Keratinocyte (primary cell): ENCODE measurements at regions not wholly inside any gene's neighbourhood (a gene's known extent, or its start where the extent isn't known, plus 50 kb on each side); places are given as distances from the start of the nearest gene placed in this dataset.

Experiments
- DNase-seq: peaks from one replicate; pipeline ENCODE4 v3.0.0-alpha.2; 2011; ENCODE audit warnings: low read depth, missing footprints, low spot score
- FAIRE-seq: peaks from 2 replicates; lab custom pipeline; 2011; peaks lifted over from hg19 to GRCh38; lab: Jason Lieb, UNC
- H2AFZ ChIP-seq: 2 replicates; pipeline ENCODE4 v1.6.0; 2012; ENCODE audit warnings: low read length, control low read depth, inconsistent platforms; ENCODE audit not compliant: control insufficient read depth
- H3K27ac ChIP-seq: 2 replicates; pipeline ENCODE4 v1.5.1; 2011; ENCODE audit warnings: low read length; ENCODE audit not compliant: control insufficient read depth, insufficient read depth
- H3K27me3 ChIP-seq: 3 replicates; pipeline ENCODE4 v1.6.0; 2011; ENCODE audit warnings: low read length; ENCODE audit not compliant: control insufficient read depth, insufficient read depth; ENCODE audit errors: extremely low read depth
- H3K36me3 ChIP-seq, 2 experiments: 2 replicates in 1 of 2; 3 replicates in 1 of 2; pipeline ENCODE4 v1.5.1; 2011; ENCODE audit warnings: low read length in 2 of 2, mild to moderate bottlenecking in 1 of 2; ENCODE audit not compliant: control insufficient read depth in 2 of 2, insufficient read depth in 2 of 2; ENCODE audit errors: extremely low read depth in 1 of 2
- H3K4me1 ChIP-seq: 3 replicates; pipeline ENCODE4 v1.5.1; 2011; ENCODE audit warnings: low read length; ENCODE audit not compliant: control insufficient read depth, insufficient read depth; ENCODE audit errors: extremely low read depth
- H3K4me2 ChIP-seq: 3 replicates; pipeline ENCODE4 v1.6.0; 2011; ENCODE audit warnings: low read depth, low read length; ENCODE audit not compliant: control insufficient read depth, insufficient read depth; ENCODE audit errors: extremely low read depth
- H3K4me3 ChIP-seq, 3 experiments: fragments of 200-600 bp in 1 of 3; sonication (generic) in 1 of 3; 2 replicates in 2 of 3; 3 replicates in 1 of 3; pipeline ENCODE4 v1.5.1; 2011 to 2016; ENCODE audit warnings: low read length in 3 of 3, mild to moderate bottlenecking in 3 of 3, control low read depth in 2 of 3, inconsistent platforms in 1 of 3, low read depth in 1 of 3, mixed read lengths in 1 of 3, mixed run types in 1 of 3, moderate library complexity in 1 of 3; ENCODE audit not compliant: control insufficient read depth in 2 of 3, insufficient read depth in 2 of 3; ENCODE audit errors: extremely low read depth in 1 of 3
- H3K79me2 ChIP-seq: 2 replicates; pipeline ENCODE4 v1.6.0; 2012; ENCODE audit warnings: low read length; ENCODE audit not compliant: control insufficient read depth, insufficient read depth
- H3K9ac ChIP-seq: 3 replicates; pipeline ENCODE4 v1.6.0; 2011; ENCODE audit warnings: low read length; ENCODE audit not compliant: control insufficient read depth, insufficient read depth; ENCODE audit errors: extremely low read depth
- H3K9me1 ChIP-seq: 3 replicates; pipeline ENCODE4 v1.6.0; 2011; ENCODE audit warnings: low read length; ENCODE audit not compliant: control insufficient read depth, insufficient read depth; ENCODE audit errors: extremely low read depth
- H3K9me3 ChIP-seq: 2 replicates; pipeline ENCODE4 v1.5.1; 2012; ENCODE audit warnings: low read depth, low read length; ENCODE audit not compliant: control insufficient read depth
- H4K20me1 ChIP-seq: 3 replicates; pipeline ENCODE4 v1.6.0; 2011; ENCODE audit warnings: low read length; ENCODE audit not compliant: control insufficient read depth, insufficient read depth; ENCODE audit errors: extremely low read depth
- EZH2 ChIP-seq: IDR thresholded peaks from one replicate; pipeline ENCODE4 v1.6.1; 2012; ENCODE audit warnings: inconsistent platforms, mild to moderate bottlenecking, low read length, moderate library complexity
- dilution Hi-C: fragments of 300-500 bp; cut with MboI; formaldehyde crosslinking; loops from one replicate; pipeline ENCODE4 v1.7.0; 2020; ENCODE audit warnings: low sequenced_read_pairs; ENCODE audit not compliant: extremely low pct_ligation_motif_present
- TF ChIP-seq, protein P1 (sequence below), 3 experiments: IDR thresholded peaks in 1 of 3; conservative IDR thresholded peaks in 1 of 3; optimal IDR thresholded peaks in 1 of 3; 2 replicates in 2 of 3; 3 replicates in 1 of 3; pipeline versions ENCODE3 to v1.5.1; 2011; ENCODE audit warnings: low read length in 3 of 3, mild to moderate bottlenecking in 3 of 3, moderate library complexity in 2 of 3, control low read depth in 1 of 3, inconsistent platforms in 1 of 3; ENCODE audit not compliant: insufficient read depth in 2 of 3; ENCODE audit errors: extremely low read depth in 1 of 3

DNA sequence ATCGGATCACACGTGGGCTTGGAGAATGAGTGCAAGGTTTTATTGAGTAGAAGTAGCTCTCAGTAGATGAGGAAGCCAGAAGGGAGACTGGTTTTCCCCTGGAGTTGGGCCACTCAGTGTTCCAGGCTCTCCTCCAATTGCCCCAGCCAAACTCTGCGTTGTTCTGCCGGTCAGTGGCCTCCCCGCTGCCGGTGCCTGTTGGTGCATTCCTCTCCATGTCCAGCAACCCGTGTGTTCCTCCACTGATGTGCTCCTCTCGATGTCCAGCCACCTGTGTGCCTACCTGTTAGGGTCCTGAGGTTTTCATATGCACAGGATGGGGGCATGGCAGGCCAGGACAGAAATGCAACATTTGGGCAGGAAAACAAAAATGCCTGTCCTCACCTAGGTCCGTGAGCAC is 888.0 kb upstream of the PTPRD start:
- dilution Hi-C loops: no loop called here
- H3K9me1 ChIP-seq: no peaks in the 10 kb centered on the region
- FAIRE-seq (no peak), DNase-seq (no peak)
- no peak overlapping the region for H3K27ac ChIP-seq
- no peaks in the 10 kb centered on the region for H3K36me3 ChIP-seq
- H3K27me3 ChIP-seq: no peaks in the 10 kb centered on the region
- no peaks in the 10 kb centered on the region for H4K20me1 ChIP-seq
- TF ChIP-seq EZH2: no peak
- TF ChIP-seq, protein P1, sequence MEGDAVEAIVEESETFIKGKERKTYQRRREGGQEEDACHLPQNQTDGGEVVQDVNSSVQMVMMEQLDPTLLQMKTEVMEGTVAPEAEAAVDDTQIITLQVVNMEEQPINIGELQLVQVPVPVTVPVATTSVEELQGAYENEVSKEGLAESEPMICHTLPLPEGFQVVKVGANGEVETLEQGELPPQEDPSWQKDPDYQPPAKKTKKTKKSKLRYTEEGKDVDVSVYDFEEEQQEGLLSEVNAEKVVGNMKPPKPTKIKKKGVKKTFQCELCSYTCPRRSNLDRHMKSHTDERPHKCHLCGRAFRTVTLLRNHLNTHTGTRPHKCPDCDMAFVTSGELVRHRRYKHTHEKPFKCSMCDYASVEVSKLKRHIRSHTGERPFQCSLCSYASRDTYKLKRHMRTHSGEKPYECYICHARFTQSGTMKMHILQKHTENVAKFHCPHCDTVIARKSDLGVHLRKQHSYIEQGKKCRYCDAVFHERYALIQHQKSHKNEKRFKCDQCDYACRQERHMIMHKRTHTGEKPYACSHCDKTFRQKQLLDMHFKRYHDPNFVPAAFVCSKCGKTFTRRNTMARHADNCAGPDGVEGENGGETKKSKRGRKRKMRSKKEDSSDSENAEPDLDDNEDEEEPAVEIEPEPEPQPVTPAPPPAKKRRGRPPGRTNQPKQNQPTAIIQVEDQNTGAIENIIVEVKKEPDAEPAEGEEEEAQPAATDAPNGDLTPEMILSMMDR (optimal IDR thresholded peaks at IDR 0.05 in 1 of 3, IDR thresholded peaks at IDR 0.05 in 1 of 3, conservative IDR thresholded peaks at IDR 0.05 in 1 of 3; ENCODE audit: extremely low read depth in 1 of 3, insufficient read depth in 2 of 3, low read length in 3 of 3): no peak
- H3K4me1 ChIP-seq: no peaks in the 10 kb centered on the region
- H2AFZ ChIP-seq: no peak overlapping the region
- no peaks in the 10 kb centered on the region for H3K9me3 ChIP-seq
- no peak overlapping the region for H3K9ac ChIP-seq
- H3K4me2 ChIP-seq: no peak overlapping the region
- H3K79me2 ChIP-seq: no peaks in the 10 kb centered on the region
- H3K4me3 ChIP-seq: no peak overlapping the region

DNA sequence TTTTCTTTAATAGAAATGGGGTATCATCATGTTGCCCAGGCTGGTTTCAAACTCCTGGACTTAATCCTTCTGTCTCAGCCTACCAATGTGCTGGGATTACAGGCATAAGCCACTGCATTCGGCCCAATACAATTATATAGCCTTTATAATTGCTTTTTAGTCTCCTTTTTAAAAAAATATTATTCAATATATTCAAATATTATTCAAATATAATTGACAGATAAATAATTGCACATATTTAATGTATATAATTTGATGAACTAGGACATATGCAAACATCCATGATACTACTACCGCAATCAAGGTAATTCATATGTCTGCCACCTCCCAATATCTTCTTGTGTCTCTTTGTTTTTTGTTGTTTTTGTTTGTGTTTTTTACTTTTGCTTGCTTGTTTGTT is 894.2 kb upstream of the PTPRD start:
- dilution Hi-C loops: no loop called here
- no peaks in the 10 kb centered on the region for H3K9me3 ChIP-seq
- no peaks in the 10 kb centered on the region for H4K20me1 ChIP-seq
- DNase-seq (no peak), FAIRE-seq (no peak)
- no peak overlapping the region for H3K9ac ChIP-seq
- H3K36me3 ChIP-seq: no peaks in the 10 kb centered on the region
- H3K4me1 ChIP-seq: no peaks in the 10 kb centered on the region
- TF ChIP-seq, protein P1 (optimal IDR thresholded peaks at IDR 0.05 in 1 of 3, IDR thresholded peaks at IDR 0.05 in 1 of 3, conservative IDR thresholded peaks at IDR 0.05 in 1 of 3; ENCODE audit: extremely low read depth in 1 of 3, insufficient read depth in 2 of 3, low read length in 3 of 3): no peak
- TF ChIP-seq EZH2: no peak
- no peak overlapping the region for H2AFZ ChIP-seq
- no peaks in the 10 kb centered on the region for H3K9me1 ChIP-seq
- H3K27me3 ChIP-seq: no peaks in the 10 kb centered on the region
- H3K79me2 ChIP-seq: no peaks in the 10 kb centered on the region
- no peak overlapping the region for H3K4me3 ChIP-seq
- no peak overlapping the region for H3K4me2 ChIP-seq
- no peak overlapping the region for H3K27ac ChIP-seq
